SIG-M5 (cell line): ENCODE measurements at regions not wholly inside any gene's neighbourhood (a gene's known extent, or its start where the extent isn't known, plus 50 kb on each side); places are given as distances from the start of the nearest gene placed in this dataset.
"Not testable (repeated sequence)": the region's sequence is repeated elsewhere in the genome, so short reads cannot be mapped to it uniquely, and the experiment has no call there.

Experiments used
- DNase-seq: peaks from one replicate; lab custom pipeline; 2025; lab: John Stamatoyannopoulos, UW

DNA sequence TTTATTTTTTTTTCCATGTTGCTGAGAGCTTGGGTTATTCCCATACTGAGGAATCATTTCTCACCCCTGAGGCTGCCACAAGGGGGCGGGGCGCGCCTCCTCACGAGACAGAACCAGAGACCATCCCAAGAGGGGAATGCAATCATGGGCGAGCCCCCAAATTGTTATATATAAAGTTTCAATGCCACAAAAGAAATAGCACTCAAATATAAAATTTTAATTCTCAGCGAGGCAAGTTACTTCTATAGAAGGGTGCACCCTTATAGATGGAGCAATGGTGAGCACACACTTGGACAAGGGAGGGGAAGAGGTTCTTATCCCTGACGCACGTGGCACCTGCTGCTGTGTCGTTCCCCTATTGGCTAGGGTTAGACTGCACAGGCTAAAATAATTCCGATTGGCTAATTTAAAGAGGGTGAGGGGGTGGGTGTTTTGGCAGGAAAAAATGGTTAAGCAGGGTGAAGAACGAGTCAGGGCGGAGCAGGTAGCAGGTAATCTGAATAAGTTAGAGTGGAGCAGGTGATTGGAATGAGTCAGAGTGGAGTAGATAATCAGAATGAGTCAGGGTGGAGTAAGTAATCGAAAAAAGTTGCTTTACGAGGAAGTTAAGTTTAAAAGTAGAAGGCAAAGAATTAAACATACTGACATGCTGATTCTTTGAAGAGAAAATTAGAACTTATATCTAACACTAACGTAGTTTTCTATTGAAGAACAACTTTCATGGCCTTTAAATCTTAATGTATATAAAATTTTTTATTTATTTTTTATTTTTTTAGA is 177.5 kb downstream of the MTCL1 start:
- no peak for DNase-seq

GRCh38 chr18:8883409-8883668 is 178.0 kb downstream of the MTCL1 start:
- DNase-seq: no peak

DNA sequence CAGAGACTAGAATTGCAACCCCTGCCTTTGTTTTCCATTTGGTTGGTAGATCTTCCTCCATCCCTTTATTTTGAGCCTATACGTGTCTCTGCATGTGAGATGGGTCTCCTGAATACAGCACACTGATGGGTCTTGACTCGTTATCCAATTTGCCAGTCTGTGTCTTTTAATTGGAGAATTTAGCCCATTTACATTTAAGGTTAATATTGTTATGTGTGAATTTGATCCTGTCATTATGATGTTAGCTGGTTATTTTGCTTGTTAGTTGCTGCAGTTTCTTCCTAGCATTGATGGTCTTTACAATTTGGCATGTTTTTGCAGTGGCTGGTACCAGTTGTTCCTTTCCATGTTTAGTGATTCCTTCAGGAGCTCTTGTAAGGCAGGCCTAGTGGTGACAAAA is 182.5 kb downstream of the MTCL1 start:
- not testable (repeated sequence) for DNase-seq

GRCh38 chr18:8889489-8889888 is 184.1 kb downstream of the MTCL1 start:
- DNase-seq: no peak

GRCh38 chr18:8890503-8890902 is 185.1 kb downstream of the MTCL1 start:
- DNase-seq: not testable (repeated sequence)

DNA sequence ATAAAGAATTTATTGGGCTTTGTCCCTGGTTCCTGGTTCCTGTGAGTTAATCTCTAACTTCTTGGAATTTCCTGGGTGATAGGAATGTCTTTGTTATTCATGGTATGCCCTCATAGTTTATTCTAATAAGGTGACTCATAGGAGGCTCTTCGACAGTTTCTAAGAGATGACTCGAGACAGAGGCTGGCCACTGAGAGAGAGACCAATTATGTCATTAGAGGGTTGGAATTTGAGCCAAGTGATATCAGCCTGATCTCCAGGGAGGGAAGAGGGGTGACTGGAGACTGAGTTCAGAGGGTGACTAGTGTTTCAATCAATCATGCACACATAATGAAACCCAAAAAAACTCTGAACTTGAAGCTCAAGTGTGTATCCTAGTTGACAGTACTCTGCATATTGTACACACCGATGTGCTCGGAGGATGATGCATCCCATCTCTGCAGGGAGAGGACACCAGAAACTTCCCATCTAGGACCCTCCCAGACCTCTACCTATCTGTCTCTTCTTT is 185.7 kb downstream of the MTCL1 start:
- DNase-seq: no peak

GRCh38 chr18:8893221-8893620 is 187.9 kb downstream of the MTCL1 start:
- DNase-seq: no peak

- DNase-seq: no peak
Measured at GRCh38 chr18:8893628-8894231, 188.4 kb downstream of the MTCL1 start.

DNA sequence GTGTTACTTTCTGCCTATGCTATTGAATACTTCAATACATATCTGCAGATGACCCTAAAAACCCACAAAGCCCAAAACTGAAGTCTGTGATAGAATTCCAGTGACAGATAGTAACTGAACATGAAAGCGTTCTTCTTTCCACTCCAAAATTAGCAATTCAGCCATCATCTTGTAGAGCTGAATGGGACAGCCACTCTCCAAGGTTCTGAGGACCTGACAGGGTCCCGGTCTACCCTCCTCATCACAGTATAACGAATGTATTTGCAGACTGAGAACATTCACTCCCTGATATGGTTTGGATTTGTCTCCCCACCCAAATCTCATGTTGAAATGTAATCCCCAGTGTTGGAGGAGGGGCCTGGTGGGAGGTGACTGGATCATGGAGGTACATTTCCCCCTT is 189.5 kb downstream of the MTCL1 start:
- DNase-seq: no peak

GRCh38 chr18:8895341-8895740 is 190.0 kb downstream of the MTCL1 start:
- no peak for DNase-seq

GRCh38 chr18:8895987-8896619 is 190.7 kb downstream of the MTCL1 start:
- no peak for DNase-seq

DNA sequence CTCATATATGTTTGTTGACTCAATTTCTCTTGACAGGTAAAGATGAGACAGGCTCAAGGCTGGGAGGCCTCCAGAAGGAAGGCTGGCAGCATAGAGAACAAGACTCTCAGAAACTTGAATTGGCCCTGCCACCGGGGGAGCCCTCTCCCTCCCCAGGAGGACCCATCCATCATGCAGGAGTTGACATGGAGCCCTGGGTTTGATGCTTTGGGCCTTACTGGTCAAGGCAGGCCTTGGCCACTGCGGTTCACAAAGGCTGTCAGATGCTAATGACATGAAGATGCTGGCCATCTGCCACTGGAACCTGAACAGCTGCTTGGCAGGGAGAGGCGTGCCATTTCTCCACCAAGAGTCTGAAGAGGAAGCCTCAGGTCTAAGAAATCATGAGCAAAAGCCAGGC is 193.6 kb downstream of the MTCL1 start:
- DNase-seq: no peak

DNA sequence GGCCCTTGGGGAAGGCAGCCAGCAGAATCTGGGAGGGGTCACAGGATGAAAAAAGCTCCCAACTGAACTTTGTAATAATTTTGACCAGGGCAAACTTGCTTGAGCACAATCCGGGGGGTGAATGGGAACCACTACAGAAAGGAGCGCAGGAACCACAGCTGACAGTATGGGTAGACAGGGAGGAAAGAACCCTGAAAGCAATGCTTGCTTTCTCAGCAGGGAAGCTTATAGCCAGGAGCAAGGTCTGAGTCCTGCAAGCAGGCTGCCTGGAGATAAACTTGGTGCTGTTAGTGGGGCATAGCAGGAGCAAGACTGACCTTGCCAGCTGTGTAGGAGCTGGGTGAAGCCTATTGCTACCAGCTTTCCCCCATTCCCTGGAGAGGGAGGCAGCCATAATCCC is 195.2 kb downstream of the MTCL1 start:
- DNase-seq: no peak

GRCh38 chr18:8901019-8901418 is 195.7 kb downstream of the MTCL1 start:
- no peak for DNase-seq

- no peak for DNase-seq
Measured at GRCh38 chr18:8904316-8904715, 198.2 kb upstream of the NDUFV2 start.

DNA sequence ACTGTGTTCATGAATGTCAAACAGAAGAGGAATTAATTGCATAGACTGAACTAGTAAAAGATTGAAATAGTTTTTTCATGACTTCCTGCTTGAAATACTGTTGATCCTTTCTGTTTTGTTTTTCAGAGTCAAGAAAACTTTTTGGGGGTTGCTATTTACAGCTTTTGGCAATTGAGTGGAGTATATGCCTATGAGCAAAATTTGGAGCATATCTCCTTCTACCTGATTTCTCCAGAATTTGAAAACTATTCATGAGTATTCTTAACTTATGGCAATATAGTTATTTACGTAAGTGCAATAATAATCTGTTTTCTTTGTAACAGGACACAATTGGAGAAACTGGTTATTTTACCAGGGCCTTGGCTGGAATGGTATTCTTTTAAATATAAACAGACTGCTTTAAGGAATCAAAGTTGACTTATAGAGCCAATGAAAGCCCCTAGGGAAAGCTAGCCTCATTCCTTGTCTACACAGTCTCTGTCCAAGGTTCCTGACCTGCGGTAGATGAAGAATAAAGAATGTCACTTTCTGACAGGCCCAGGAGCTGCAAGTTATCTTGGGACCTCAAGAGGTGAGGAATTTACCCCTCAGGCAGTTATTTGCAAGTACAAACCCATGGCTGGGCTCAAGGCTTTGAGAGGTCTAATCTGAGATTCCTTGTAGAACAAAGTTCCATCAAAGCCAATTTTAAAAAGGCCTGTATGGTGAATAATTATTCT is 193.5 kb upstream of the NDUFV2 start:
- DNase-seq: no peak

GRCh38 chr18:8910186-8910822 is 192.2 kb upstream of the NDUFV2 start:
- no peak for DNase-seq

DNA sequence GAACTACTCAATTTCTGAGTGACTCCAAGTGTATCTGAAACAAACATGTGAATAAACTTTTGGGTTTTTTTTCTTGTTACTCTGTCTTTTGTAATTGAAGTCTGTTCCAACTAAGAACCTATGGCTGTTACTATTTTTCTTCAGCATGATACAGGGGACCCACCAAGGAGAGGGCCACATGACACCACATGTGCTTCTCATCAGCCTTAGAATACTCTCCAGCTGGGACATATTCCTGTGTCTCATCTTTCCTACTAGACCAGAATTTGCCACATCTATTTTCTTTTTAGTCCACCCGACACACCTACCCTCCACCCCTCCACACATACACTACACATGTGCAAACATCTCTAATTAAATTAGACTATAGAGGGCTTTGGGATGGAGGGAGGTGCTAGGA is 191.7 kb upstream of the NDUFV2 start:
- DNase-seq: no peak

- no peak for DNase-seq
Measured at GRCh38 chr18:8911408-8912340, 190.8 kb upstream of the NDUFV2 start.

DNA sequence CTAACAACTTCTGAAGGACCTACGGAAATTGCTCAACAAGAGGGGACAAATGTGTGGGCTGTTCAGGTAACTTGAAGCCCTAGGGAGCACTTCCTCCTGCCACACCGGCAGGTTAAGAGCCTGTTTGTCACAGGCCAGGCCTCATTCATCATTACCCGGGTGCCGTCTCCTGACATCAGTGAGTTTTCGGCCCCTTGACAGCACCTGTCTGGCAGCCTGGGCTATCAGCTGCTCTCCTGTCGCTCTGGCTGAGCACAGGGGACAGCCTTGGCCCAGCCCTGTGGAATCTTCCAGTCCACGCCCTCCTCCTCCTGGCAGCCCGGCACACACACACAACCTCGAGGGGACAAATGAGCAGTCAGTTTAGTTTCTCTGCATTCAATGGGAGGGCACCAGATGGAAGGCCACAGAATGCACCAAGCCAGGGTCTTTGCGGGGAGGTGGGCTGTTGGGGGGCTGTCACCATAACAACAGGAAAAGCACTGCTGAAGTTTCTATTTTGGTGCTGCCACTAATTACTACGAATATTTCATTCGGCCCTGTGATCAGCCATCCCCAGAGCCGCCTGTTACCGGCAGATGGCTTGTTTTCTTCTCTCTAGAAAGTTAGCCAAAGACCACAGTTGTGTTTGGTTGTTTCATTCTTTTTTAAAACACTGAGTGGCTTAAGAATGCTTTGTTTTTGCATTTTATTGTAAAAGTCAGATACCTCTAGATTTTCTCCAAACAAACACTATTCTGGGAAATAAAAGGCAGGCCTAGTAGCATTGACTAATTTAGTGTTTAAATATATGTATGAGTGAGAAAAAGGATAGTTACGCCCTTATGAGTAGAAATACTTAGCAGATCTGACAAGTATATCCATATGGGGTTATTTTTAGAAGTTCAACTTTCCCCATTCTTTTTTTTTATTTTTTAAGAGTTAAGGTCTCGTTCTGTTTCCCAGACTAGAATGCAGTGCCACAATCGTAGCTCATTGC is 189.9 kb upstream of the NDUFV2 start:
- no peak for DNase-seq
